ENCODE measurements at regions not wholly inside any gene's neighbourhood (a gene's known extent, or its start where the extent isn't known, plus 50 kb on each side); places are given as distances from the start of the nearest gene placed in this dataset.

DNA sequence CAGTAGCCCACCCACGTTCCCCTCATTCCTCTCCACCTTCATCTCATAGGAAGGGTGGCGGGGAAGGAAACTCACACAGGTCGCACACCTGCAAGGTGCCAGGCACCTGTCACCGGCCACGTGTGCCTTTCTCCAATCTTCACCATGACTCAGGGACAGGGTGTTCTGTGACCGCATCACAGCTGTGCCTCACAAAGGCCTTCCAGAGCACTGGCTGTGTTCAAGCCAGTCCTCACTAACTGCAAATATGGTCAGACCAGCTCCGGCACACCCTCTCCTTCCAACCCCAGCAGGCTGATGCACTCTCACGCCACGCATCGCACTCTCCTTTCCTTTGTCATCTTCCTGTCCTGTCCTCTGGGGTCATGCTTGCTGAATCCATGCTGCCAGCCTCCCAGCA, 415.9 kb downstream of the IRS2 start:
- H3K9ac ChIP-seq (ENCODE audit: low read length) = no peak overlapping the region
- H3K4me2 ChIP-seq (ENCODE audit: low read length) = no peak overlapping the region
- no peaks in the 10 kb centered on the region for H3K36me3 ChIP-seq (ENCODE audit: insufficient read depth, low read length)
- H3K79me2 ChIP-seq (ENCODE audit: insufficient read depth, low read length) = no peaks in the 10 kb centered on the region
- H3K9me3 ChIP-seq (ENCODE audit: low read length) = no peaks in the 10 kb centered on the region
- no peak overlapping the region for H2AFZ ChIP-seq (ENCODE audit: low read length)
- no peaks in the 10 kb centered on the region for H3K9me2 ChIP-seq (ENCODE audit: low read depth, low read length)
- TF ChIP-seq, protein P1, sequence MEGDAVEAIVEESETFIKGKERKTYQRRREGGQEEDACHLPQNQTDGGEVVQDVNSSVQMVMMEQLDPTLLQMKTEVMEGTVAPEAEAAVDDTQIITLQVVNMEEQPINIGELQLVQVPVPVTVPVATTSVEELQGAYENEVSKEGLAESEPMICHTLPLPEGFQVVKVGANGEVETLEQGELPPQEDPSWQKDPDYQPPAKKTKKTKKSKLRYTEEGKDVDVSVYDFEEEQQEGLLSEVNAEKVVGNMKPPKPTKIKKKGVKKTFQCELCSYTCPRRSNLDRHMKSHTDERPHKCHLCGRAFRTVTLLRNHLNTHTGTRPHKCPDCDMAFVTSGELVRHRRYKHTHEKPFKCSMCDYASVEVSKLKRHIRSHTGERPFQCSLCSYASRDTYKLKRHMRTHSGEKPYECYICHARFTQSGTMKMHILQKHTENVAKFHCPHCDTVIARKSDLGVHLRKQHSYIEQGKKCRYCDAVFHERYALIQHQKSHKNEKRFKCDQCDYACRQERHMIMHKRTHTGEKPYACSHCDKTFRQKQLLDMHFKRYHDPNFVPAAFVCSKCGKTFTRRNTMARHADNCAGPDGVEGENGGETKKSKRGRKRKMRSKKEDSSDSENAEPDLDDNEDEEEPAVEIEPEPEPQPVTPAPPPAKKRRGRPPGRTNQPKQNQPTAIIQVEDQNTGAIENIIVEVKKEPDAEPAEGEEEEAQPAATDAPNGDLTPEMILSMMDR (IDR thresholded peaks at IDR 0.05; ENCODE audit: low read length) = no peak
- no peak for TF ChIP-seq EZH2 (IDR thresholded peaks at IDR 0.05; ENCODE audit: borderline replicate concordance, low read length)
- H3K27me3 ChIP-seq (ENCODE audit: insufficient read depth, low read length) = 0 out of 2 replicates have a peak, but pooled peaks cover 5% of the 10 kb centered on the region
- H3F3A ChIP-seq (ENCODE audit: insufficient read depth, low read length) = no peaks in the 10 kb centered on the region
- no peak overlapping the region for H3K27ac ChIP-seq (ENCODE audit: low read depth, low read length, poor library complexity, severe bottlenecking)
- H4K20me1 ChIP-seq (ENCODE audit: insufficient read depth, low read length) = no peaks in the 10 kb centered on the region
- no peak overlapping the region for H3K4me3 ChIP-seq (ENCODE audit: low read depth, low read length, poor library complexity, severe bottlenecking)
- H3K4me1 ChIP-seq (ENCODE audit: insufficient read depth, low read length, severe bottlenecking) = no peaks in the 10 kb centered on the region

- H3K36me3 ChIP-seq (ENCODE audit: insufficient read depth, low read length) = no peaks in the 10 kb centered on the region
- no peaks in the 10 kb centered on the region for H4K20me1 ChIP-seq (ENCODE audit: insufficient read depth, low read length)
- H3K4me1 ChIP-seq (ENCODE audit: insufficient read depth, low read length, severe bottlenecking) = no peaks in the 10 kb centered on the region
- H3K4me2 ChIP-seq (ENCODE audit: low read length) = no peak overlapping the region
- H2AFZ ChIP-seq (ENCODE audit: low read length) = no peak overlapping the region
- no peaks in the 10 kb centered on the region for H3K9me3 ChIP-seq (ENCODE audit: low read length)
- no peaks in the 10 kb centered on the region for H3K9me2 ChIP-seq (ENCODE audit: low read depth, low read length)
- H3K27ac ChIP-seq (ENCODE audit: low read depth, low read length, poor library complexity, severe bottlenecking) = no peak overlapping the region
- no peaks in the 10 kb centered on the region for H3F3A ChIP-seq (ENCODE audit: insufficient read depth, low read length)
- H3K79me2 ChIP-seq (ENCODE audit: insufficient read depth, low read length) = no peaks in the 10 kb centered on the region
- TF ChIP-seq, protein P1 (IDR thresholded peaks at IDR 0.05; ENCODE audit: low read length) = no peak
- TF ChIP-seq EZH2 (IDR thresholded peaks at IDR 0.05; ENCODE audit: borderline replicate concordance, low read length) = no peak
- no peak overlapping the region for H3K9ac ChIP-seq (ENCODE audit: low read length)
- H3K27me3 ChIP-seq (ENCODE audit: insufficient read depth, low read length) = 0 out of 2 replicates have a peak, but pooled peaks cover 5% of the 10 kb centered on the region
- H3K4me3 ChIP-seq (ENCODE audit: low read depth, low read length, poor library complexity, severe bottlenecking) = no peak overlapping the region
These were observed 416.9 kb downstream of the IRS2 start for GRCh38 chr13:109369353-109370052.

DNA sequence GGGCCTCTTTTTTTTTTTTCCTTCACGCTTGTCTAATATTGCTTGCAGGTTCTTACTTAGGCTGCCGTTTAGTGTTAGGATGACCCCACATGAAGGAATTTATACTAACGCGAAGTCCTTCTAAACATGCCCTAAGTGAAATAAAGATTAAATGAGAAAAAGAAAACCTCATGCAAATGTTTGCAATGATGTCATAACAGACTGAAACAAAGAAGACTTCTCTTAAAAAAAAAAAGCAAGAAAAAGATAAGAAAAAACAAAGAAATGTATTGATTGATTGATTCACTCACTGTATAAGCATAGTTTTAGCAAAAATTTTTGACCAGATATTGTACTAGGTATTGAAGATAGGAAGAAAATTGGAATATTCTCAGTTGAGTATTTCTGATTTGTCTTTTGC, 418.2 kb downstream of the IRS2 start:
- Histone ChIP-seq H3K27me3 (ENCODE audit: insufficient read depth, low read length) (no peaks in the 10 kb centered on the region), H3K4me1 (ENCODE audit: insufficient read depth, low read length, severe bottlenecking) (no peaks in the 10 kb centered on the region), H3K27ac (ENCODE audit: low read depth, low read length, poor library complexity, severe bottlenecking) (no peak overlapping the region), H4K20me1 (ENCODE audit: insufficient read depth, low read length) (no peaks in the 10 kb centered on the region), H3K4me3 (ENCODE audit: low read depth, low read length, poor library complexity, severe bottlenecking) (no peak overlapping the region), H3K4me2 (ENCODE audit: low read length) (no peak overlapping the region), H3K9me2 (ENCODE audit: low read depth, low read length) (no peaks in the 10 kb centered on the region), H3F3A (ENCODE audit: insufficient read depth, low read length) (no peaks in the 10 kb centered on the region), H2AFZ (ENCODE audit: low read length) (no peak overlapping the region), H3K9me3 (ENCODE audit: low read length) (no peaks in the 10 kb centered on the region), H3K79me2 (ENCODE audit: insufficient read depth, low read length) (no peaks in the 10 kb centered on the region), H3K36me3 (ENCODE audit: insufficient read depth, low read length) (no peaks in the 10 kb centered on the region), H3K9ac (ENCODE audit: low read length) (no peak overlapping the region)
- TF ChIP-seq, protein P1 (IDR thresholded peaks at IDR 0.05; ENCODE audit: low read length) = no peak
- no peak for TF ChIP-seq EZH2 (IDR thresholded peaks at IDR 0.05; ENCODE audit: borderline replicate concordance, low read length)
